Left lung (tissue), 4 donors: ENCODE measurements at regions not wholly inside any gene's neighbourhood (a gene's known extent, or its start where the extent isn't known, plus 50 kb on each side); places are given as distances from the start of the nearest gene placed in this dataset.

Experiments used
- ATAC-seq: fragments of 200-7000 bp; cut with Tn5 transposase; one replicate; pipeline ENCODE4 v1.9.1; 2020; ENCODE audit warnings: moderate library complexity
- DNase-seq, 4 donors: peaks; one replicate each; pipeline ENCODE4 v3.0.0-alpha.2; 2013 to 2020
- H3K27ac ChIP-seq, 2 donors: fragments of 200-600 bp; sonication (generic) in 1 of 2; one replicate each; pipeline versions ENCODE4 v1.5.0 to v1.8.0; 2020 to 2021
- H3K27me3 ChIP-seq, 2 donors: fragments of 200-600 bp; sonication (generic) in 1 of 2; one replicate each; pipeline versions ENCODE4 v1.5.0 to v1.8.0; 2020 to 2021
- H3K36me3 ChIP-seq, 2 donors: fragments of 200-600 bp; sonication (generic) in 1 of 2; one replicate each; pipeline versions ENCODE4 v1.5.0 to v1.8.0; 2020 to 2021
- H3K4me1 ChIP-seq, 2 donors: fragments of 200-600 bp; one replicate each; pipeline ENCODE4 v1.8.0; 2021
- H3K4me3 ChIP-seq, 2 donors: fragments of 200-600 bp; sonication (generic) in 1 of 2; one replicate each; pipeline versions ENCODE4 v1.5.0 to v1.8.0; 2020 to 2021; ENCODE audit warnings: mild to moderate bottlenecking in 1 of 2
- H3K9me3 ChIP-seq, 2 donors: fragments of 200-600 bp; sonication (generic) in 1 of 2; one replicate each; pipeline versions ENCODE4 v1.5.0 to v1.8.0; 2020 to 2021
- intact Hi-C, 2 donors: fragments of 100-400 bp; cut with DNase I; formaldehyde crosslinking; loops; one replicate each; pipeline versions ENCODE4 v1.11.2 to v1.14.2; 2022
- TF ChIP-seq, protein P1 (sequence below), 2 donors: fragments of 200-600 bp; sonication (generic) in 1 of 2; IDR thresholded peaks; one replicate each; pipeline versions ENCODE4 v1.5.0 to v1.8.0; 2021; ENCODE audit warnings: antibody characterized with exemption in 2 of 2
- donor health status: DM: no; HTN: yes; CAD: no.
- donor health status: DM: no; HTN: no; CAD: no.

DNA sequence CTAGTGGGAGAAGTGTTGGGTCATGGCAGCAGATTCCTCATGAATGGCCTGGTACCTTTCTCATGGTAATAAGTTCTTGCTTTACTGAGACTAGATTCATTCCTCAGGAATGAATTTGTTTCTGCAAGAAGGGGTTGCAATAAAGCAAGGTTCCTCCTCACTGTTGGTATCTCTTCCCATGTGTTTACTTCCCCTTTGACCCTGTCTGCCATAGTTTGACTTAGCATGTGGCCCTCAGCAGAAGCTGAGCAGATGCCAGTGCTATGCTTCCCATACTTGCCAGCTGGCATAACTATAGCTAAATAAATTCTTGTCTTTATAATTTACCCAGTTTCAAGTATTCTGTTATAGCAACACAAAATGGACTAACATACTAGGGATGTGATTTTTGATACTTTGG is 163.6 kb upstream of the COL8A1 start:
- Histone ChIP-seq H3K4me3 (no peak overlapping the region), H3K9me3 (peaks cover 0 to 16% of the 10 kb centered on the region in 2 donors), H3K36me3 (no peaks in the 10 kb centered on the region), H3K4me1 (no peaks in the 10 kb centered on the region), H3K27me3 (no peaks in the 10 kb centered on the region), H3K27ac (no peak overlapping the region)
- ATAC-seq, result no peak
- intact Hi-C loops, result no loop called here
- no peak for DNase-seq
- TF ChIP-seq, protein P1, sequence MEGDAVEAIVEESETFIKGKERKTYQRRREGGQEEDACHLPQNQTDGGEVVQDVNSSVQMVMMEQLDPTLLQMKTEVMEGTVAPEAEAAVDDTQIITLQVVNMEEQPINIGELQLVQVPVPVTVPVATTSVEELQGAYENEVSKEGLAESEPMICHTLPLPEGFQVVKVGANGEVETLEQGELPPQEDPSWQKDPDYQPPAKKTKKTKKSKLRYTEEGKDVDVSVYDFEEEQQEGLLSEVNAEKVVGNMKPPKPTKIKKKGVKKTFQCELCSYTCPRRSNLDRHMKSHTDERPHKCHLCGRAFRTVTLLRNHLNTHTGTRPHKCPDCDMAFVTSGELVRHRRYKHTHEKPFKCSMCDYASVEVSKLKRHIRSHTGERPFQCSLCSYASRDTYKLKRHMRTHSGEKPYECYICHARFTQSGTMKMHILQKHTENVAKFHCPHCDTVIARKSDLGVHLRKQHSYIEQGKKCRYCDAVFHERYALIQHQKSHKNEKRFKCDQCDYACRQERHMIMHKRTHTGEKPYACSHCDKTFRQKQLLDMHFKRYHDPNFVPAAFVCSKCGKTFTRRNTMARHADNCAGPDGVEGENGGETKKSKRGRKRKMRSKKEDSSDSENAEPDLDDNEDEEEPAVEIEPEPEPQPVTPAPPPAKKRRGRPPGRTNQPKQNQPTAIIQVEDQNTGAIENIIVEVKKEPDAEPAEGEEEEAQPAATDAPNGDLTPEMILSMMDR (IDR thresholded peaks at IDR 0.05), result no peak

DNA sequence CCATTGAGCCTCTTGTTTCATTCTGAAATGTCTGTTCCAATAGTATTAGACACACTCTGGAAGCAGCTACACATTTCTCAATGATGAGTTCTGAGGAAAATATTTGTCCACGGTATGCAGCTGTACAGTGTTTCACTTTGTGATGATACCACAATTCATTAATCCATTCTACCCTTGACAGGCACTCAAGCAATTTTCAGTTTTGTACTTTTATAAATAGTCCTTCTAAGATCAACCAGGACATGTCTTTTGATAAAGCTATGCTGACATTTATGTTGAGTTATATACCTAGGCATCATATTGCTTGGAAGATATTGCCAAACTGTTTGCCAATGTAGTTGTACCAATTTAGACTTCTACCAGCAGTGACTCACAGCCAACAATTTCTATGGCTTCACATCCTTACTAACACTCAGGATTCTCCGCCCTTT is 165.1 kb upstream of the COL8A1 start:
- no peaks in the 10 kb centered on the region for H3K36me3 ChIP-seq
- TF ChIP-seq, protein P1 (IDR thresholded peaks at IDR 0.05), result no peak
- no peak overlapping the region for H3K4me3 ChIP-seq
- H3K4me1 ChIP-seq, result no peaks in the 10 kb centered on the region
- H3K27ac ChIP-seq, result no peak overlapping the region
- peak; percentile 29 for ATAC-seq
- H3K27me3 ChIP-seq, result no peaks in the 10 kb centered on the region
- DNase-seq, result no peak
- intact Hi-C loops, result no loop called here
- peaks cover 0 to 14% of the 10 kb centered on the region in 2 donors for H3K9me3 ChIP-seq

- no peak overlapping the region for H3K4me3 ChIP-seq
- H3K27ac ChIP-seq, result no peak overlapping the region
- DNase-seq, result no peak
- no peaks in the 10 kb centered on the region for H3K4me1 ChIP-seq
- H3K27me3 ChIP-seq, result no peaks in the 10 kb centered on the region
- intact Hi-C loops, result no loop called here
- H3K9me3 ChIP-seq, result peaks cover 0 to 5% of the 10 kb centered on the region in 2 donors
- ATAC-seq, result no peak
- TF ChIP-seq, protein P1 (IDR thresholded peaks at IDR 0.05), result no peak
- H3K36me3 ChIP-seq, result no peaks in the 10 kb centered on the region
Measured at GRCh38 chr3:99472385-99472784, 166.0 kb upstream of the COL8A1 start.

DNA sequence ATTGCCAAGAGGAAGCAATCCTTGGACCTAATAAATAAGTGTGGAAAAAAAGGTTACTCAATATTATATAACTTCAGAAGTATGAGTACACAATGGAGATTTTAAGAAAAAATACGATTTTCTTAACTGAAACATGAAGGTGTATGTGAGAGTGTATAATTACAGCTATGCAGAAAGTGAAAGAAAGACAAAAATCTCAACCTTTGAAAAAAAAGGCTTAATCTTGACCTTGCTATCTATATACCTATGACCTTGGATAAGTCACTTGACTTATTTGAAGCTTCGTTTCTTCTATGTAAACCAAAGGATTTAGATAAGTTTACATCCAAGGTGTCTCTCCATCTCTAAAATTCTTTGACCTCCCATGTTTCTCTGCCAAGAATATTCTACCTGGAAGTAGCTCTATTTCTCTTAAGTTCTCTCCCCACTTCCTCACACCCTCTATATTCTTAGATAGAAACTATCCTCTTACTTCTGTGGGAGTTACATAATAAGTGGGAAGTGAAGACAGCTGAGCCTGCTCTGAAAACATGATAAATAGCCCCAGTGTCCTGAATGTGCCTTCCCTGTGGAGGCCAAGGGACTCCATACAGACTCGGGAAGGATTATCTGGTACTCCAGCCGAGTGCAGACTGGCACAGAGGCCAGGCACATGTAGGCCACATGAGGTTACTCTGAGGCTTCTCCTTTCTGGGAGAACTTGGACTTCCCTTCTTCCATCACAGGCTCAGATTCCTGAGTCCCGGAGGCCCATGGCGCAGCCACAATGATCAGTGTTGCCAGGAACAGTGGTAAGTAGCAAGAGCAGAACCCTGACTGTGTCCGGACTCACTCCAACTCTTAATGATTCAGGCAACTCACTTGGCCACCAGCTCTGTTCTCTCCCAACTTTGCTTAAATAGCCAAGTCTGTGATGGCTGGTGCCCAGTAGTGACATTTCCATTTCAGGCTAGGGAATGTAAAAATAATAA is 166.8 kb upstream of the COL8A1 start:
- H3K27ac ChIP-seq, result no peak overlapping the region
- DNase-seq (no peak), ATAC-seq (no peak)
- TF ChIP-seq, protein P1 (IDR thresholded peaks at IDR 0.05), result no peak
- H3K4me3 ChIP-seq, result no peak overlapping the region
- intact Hi-C loops, result no loop called here
- H3K9me3 ChIP-seq, result no peaks in the 10 kb centered on the region
- no peaks in the 10 kb centered on the region for H3K4me1 ChIP-seq
- H3K36me3 ChIP-seq, result no peaks in the 10 kb centered on the region
- H3K27me3 ChIP-seq, result no peaks in the 10 kb centered on the region

GRCh38 chr3:99470841-99471240 is 167.6 kb upstream of the COL8A1 start:
- H3K9me3 ChIP-seq, result no peaks in the 10 kb centered on the region
- ATAC-seq (no peak), DNase-seq (no peak)
- intact Hi-C loops, result no loop called here
- no peak overlapping the region for H3K27ac ChIP-seq
- H3K36me3 ChIP-seq, result no peaks in the 10 kb centered on the region
- H3K4me1 ChIP-seq, result no peaks in the 10 kb centered on the region
- H3K4me3 ChIP-seq, result no peak overlapping the region
- H3K27me3 ChIP-seq, result no peaks in the 10 kb centered on the region
- TF ChIP-seq, protein P1 (IDR thresholded peaks at IDR 0.05), result no peak
